Activated naive CD4-positive, alpha-beta T cell treated with anti-CD3 and anti-CD28 coated beads for 36 hours (primary cell): ENCODE measurements at regions not wholly inside any gene's neighbourhood (a gene's known extent, or its start where the extent isn't known, plus 50 kb on each side); places are given as distances from the start of the nearest gene placed in this dataset.

Experiments
- CTCF ChIA-PET: fragments of 350-600 bp; sonication (Branson Sonifier 250); formaldehyde crosslinking; loops from one replicate; lab custom pipeline; 2021; ENCODE audit warnings: antibody characterized with exemption; lab: Charles Lee
- DNase-seq: peaks from one replicate; pipeline ENCODE4 v3.0.0-alpha.2; 2020
- H3K27ac Mint-ChIP-seq: one replicate; pipeline ENCODE4 v1.8.0; 2021; ENCODE audit warnings: mild to moderate bottlenecking, mixed read lengths
- H3K27me3 Mint-ChIP-seq: one replicate; pipeline ENCODE4 v1.8.0; 2021; ENCODE audit warnings: low read depth, mixed read lengths
- H3K36me3 Mint-ChIP-seq: one replicate; pipeline ENCODE4 v1.8.0; 2021; ENCODE audit warnings: low read depth, mixed read lengths
- H3K4me1 Mint-ChIP-seq: one replicate; pipeline ENCODE4 v1.8.0; 2021; ENCODE audit warnings: low read depth, mixed read lengths
- H3K4me3 Mint-ChIP-seq: one replicate; pipeline ENCODE4 v1.8.0; 2021; ENCODE audit warnings: mild to moderate bottlenecking, moderate library complexity, mixed read lengths
- H3K9me3 Mint-ChIP-seq: one replicate; pipeline ENCODE4 v1.8.0; 2021; ENCODE audit warnings: mixed read lengths
- intact Hi-C: fragments of 100-400 bp; cut with micrococcal nuclease; formaldehyde crosslinking; loops from one replicate; pipeline ENCODE4 v1.15.1; 2023

- intact Hi-C loops, result no loop called here
- DNase-seq, result no peak
- CTCF ChIA-PET, result no interaction called here
- H3K27me3 Mint-ChIP-seq, result no peaks in the 10 kb centered on the region
- H3K36me3 Mint-ChIP-seq, result no peaks in the 10 kb centered on the region
- no peak overlapping the region for H3K4me3 Mint-ChIP-seq
- H3K27ac Mint-ChIP-seq, result no peak overlapping the region
- H3K9me3 Mint-ChIP-seq, result peaks cover 2% of the 10 kb centered on the region
- no peaks in the 10 kb centered on the region for H3K4me1 Mint-ChIP-seq
Observed at GRCh38 chr5:27392716-27393115, 354.3 kb upstream of the CDH9 start.

- Mint-ChIP-seq H3K27ac (no peak overlapping the region), H3K4me3 (no peak overlapping the region), H3K27me3 (no peaks in the 10 kb centered on the region), H3K9me3 (peaks cover 3% of the 10 kb centered on the region), H3K4me1 (no peaks in the 10 kb centered on the region), H3K36me3 (no peaks in the 10 kb centered on the region)
- CTCF ChIA-PET, result no interaction called here
- DNase-seq, result no peak
- intact Hi-C loops, result no loop called here
Observed at GRCh38 chr5:27389696-27390095, 351.3 kb upstream of the CDH9 start.

GRCh38 chr5:27388755-27389154 lies 350.4 kb upstream of the CDH9 start:
- CTCF ChIA-PET, result no interaction called here
- no peak for DNase-seq
- Mint-ChIP-seq H3K27ac (no peak overlapping the region), H3K27me3 (no peaks in the 10 kb centered on the region), H3K4me3 (no peak overlapping the region), H3K36me3 (no peaks in the 10 kb centered on the region), H3K4me1 (no peaks in the 10 kb centered on the region), H3K9me3 (peaks cover 3% of the 10 kb centered on the region)
- intact Hi-C loops, result no loop called here

GRCh38 chr5:27387535-27388073 lies 349.2 kb upstream of the CDH9 start:
- CTCF ChIA-PET, result no interaction called here
- no peaks in the 10 kb centered on the region for H3K36me3 Mint-ChIP-seq
- no peaks in the 10 kb centered on the region for H3K27me3 Mint-ChIP-seq
- no peak overlapping the region for H3K4me3 Mint-ChIP-seq
- intact Hi-C loops, result no loop called here
- H3K27ac Mint-ChIP-seq, result no peak overlapping the region
- no peaks in the 10 kb centered on the region for H3K4me1 Mint-ChIP-seq
- DNase-seq, result no peak
- peaks cover 3% of the 10 kb centered on the region for H3K9me3 Mint-ChIP-seq

- Mint-ChIP-seq H3K4me1 (no peaks in the 10 kb centered on the region), H3K27me3 (no peaks in the 10 kb centered on the region), H3K27ac (no peak overlapping the region), H3K4me3 (no peak overlapping the region), H3K36me3 (no peaks in the 10 kb centered on the region), H3K9me3 (peaks cover 11% of the 10 kb centered on the region)
- intact Hi-C loops, result no loop called here
- CTCF ChIA-PET, result no interaction called here
- DNase-seq, result no peak
Observed at GRCh38 chr5:27381686-27382085, 343.3 kb upstream of the CDH9 start.

- Mint-ChIP-seq H3K27ac (no peak overlapping the region), H3K9me3 (peaks cover 9% of the 10 kb centered on the region), H3K27me3 (no peaks in the 10 kb centered on the region), H3K4me1 (no peaks in the 10 kb centered on the region), H3K36me3 (no peaks in the 10 kb centered on the region), H3K4me3 (no peak overlapping the region)
- CTCF ChIA-PET, result no interaction called here
- DNase-seq, result no peak
- intact Hi-C loops, result no loop called here
Observed at GRCh38 chr5:27377626-27378025, 339.2 kb upstream of the CDH9 start.

- H3K4me1 Mint-ChIP-seq, result no peaks in the 10 kb centered on the region
- no peak overlapping the region for H3K27ac Mint-ChIP-seq
- H3K27me3 Mint-ChIP-seq, result no peaks in the 10 kb centered on the region
- intact Hi-C loops, result no loop called here
- H3K4me3 Mint-ChIP-seq, result no peak overlapping the region
- no peak for DNase-seq
- CTCF ChIA-PET, result no interaction called here
- no peaks in the 10 kb centered on the region for H3K36me3 Mint-ChIP-seq
- peaks cover 6% of the 10 kb centered on the region for H3K9me3 Mint-ChIP-seq
Observed at GRCh38 chr5:27353970-27354369, 315.6 kb upstream of the CDH9 start.

GRCh38 chr5:27353540-27353939 lies 315.2 kb upstream of the CDH9 start:
- peaks cover 6% of the 10 kb centered on the region for H3K9me3 Mint-ChIP-seq
- H3K4me1 Mint-ChIP-seq, result no peaks in the 10 kb centered on the region
- H3K27ac Mint-ChIP-seq, result no peak overlapping the region
- no peaks in the 10 kb centered on the region for H3K27me3 Mint-ChIP-seq
- CTCF ChIA-PET, result no interaction called here
- DNase-seq, result no peak
- H3K4me3 Mint-ChIP-seq, result no peak overlapping the region
- intact Hi-C loops, result no loop called here
- no peaks in the 10 kb centered on the region for H3K36me3 Mint-ChIP-seq

GRCh38 chr5:27341342-27341741 lies 303.0 kb upstream of the CDH9 start:
- CTCF ChIA-PET, result no interaction called here
- Mint-ChIP-seq H3K27ac (no peak overlapping the region), H3K4me1 (no peaks in the 10 kb centered on the region), H3K36me3 (no peaks in the 10 kb centered on the region), H3K9me3 (peaks cover 12% of the 10 kb centered on the region), H3K4me3 (no peak overlapping the region), H3K27me3 (no peaks in the 10 kb centered on the region)
- DNase-seq, result no peak
- intact Hi-C loops, result no loop called here

- Mint-ChIP-seq H3K4me1 (no peaks in the 10 kb centered on the region), H3K9me3 (peaks cover 14% of the 10 kb centered on the region), H3K27me3 (no peaks in the 10 kb centered on the region), H3K27ac (no peak overlapping the region), H3K4me3 (no peak overlapping the region), H3K36me3 (no peaks in the 10 kb centered on the region)
- DNase-seq, result no peak
- CTCF ChIA-PET, result no interaction called here
- intact Hi-C loops, result no loop called here
Observed at GRCh38 chr5:27336817-27337216, 298.4 kb upstream of the CDH9 start.

GRCh38 chr5:27328480-27328879 lies 290.1 kb upstream of the CDH9 start:
- no peaks in the 10 kb centered on the region for H3K36me3 Mint-ChIP-seq
- no peak overlapping the region for H3K4me3 Mint-ChIP-seq
- no peak for DNase-seq
- peaks cover 3% of the 10 kb centered on the region for H3K9me3 Mint-ChIP-seq
- CTCF ChIA-PET, result no interaction called here
- H3K27me3 Mint-ChIP-seq, result no peaks in the 10 kb centered on the region
- H3K27ac Mint-ChIP-seq, result no peak overlapping the region
- intact Hi-C loops, result no loop called here
- H3K4me1 Mint-ChIP-seq, result no peaks in the 10 kb centered on the region

- no peaks in the 10 kb centered on the region for H3K4me1 Mint-ChIP-seq
- intact Hi-C loops, result no loop called here
- CTCF ChIA-PET, result no interaction called here
- no peak overlapping the region for H3K4me3 Mint-ChIP-seq
- H3K27me3 Mint-ChIP-seq, result no peaks in the 10 kb centered on the region
- peaks cover 4% of the 10 kb centered on the region for H3K9me3 Mint-ChIP-seq
- DNase-seq, result no peak
- no peaks in the 10 kb centered on the region for H3K36me3 Mint-ChIP-seq
- no peak overlapping the region for H3K27ac Mint-ChIP-seq
Observed at GRCh38 chr5:27325513-27325912, 287.1 kb upstream of the CDH9 start.

- Mint-ChIP-seq H3K4me1 (no peaks in the 10 kb centered on the region), H3K4me3 (no peak overlapping the region), H3K9me3 (peaks cover 5% of the 10 kb centered on the region), H3K27ac (no peak overlapping the region), H3K36me3 (no peaks in the 10 kb centered on the region), H3K27me3 (no peaks in the 10 kb centered on the region)
- DNase-seq, result no peak
- CTCF ChIA-PET, result no interaction called here
- intact Hi-C loops, result no loop called here
Observed at GRCh38 chr5:27318701-27319100, 280.3 kb upstream of the CDH9 start.

GRCh38 chr5:27316271-27316650 lies 277.9 kb upstream of the CDH9 start:
- Mint-ChIP-seq H3K27me3 (no peaks in the 10 kb centered on the region), H3K4me3 (no peak overlapping the region), H3K4me1 (no peaks in the 10 kb centered on the region), H3K27ac (no peak overlapping the region), H3K9me3 (peaks cover 7% of the 10 kb centered on the region), H3K36me3 (no peaks in the 10 kb centered on the region)
- CTCF ChIA-PET, result no interaction called here
- intact Hi-C loops, result no loop called here
- DNase-seq, result no peak
